ENCODE measurements at regions not wholly inside any gene's neighbourhood (a gene's known extent, or its start where the extent isn't known, plus 50 kb on each side); places are given as distances from the start of the nearest gene placed in this dataset.

- DNase-seq, result no peak
Measured at GRCh38 chr15:31842532-31843195, 187.7 kb upstream of the CHRNA7 start.

GRCh38 chr15:31843426-31844055, 186.8 kb upstream of the CHRNA7 start:
- no peak for DNase-seq

DNA sequence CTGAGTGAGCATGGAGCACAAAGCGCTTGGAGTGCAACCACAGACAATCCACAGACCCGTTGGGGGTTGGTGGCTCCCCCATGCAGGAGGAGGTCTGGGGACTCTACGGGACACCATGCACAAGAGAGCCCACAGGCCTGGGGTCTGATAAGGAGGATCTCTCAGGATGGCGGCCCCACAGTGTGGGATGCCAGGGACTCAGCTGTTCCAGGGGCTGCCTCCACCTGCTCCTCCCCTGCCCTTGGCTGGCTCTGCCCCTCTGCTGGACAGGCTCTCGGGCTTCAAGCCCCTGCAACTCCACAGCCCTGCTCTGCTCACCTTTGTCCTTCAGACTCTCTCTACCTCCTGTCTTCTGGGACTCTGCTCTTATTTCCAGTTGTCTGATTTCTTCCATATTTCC, 184.5 kb upstream of the CHRNA7 start:
- DNase-seq, result no peak

DNA sequence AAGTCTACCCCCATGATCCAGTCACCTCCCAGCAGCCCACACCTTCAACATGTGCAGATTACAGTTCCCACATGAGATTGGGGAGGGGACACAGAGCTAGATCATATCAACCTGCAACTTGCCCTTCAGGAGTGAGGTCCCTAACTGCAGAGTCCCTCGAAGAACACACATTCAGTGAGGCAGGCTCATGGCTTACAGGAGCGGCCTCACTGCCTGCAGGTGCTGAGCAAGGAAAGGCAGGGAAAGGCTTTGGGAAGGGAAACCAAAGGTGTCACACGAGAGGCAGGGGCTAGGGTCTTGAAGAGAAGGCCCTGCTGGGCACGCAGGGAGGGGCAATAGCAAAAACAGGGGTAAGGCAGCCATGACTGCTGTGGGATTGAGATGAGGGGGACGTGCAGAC, 182.4 kb upstream of the CHRNA7 start:
- no peak for DNase-seq

DNA sequence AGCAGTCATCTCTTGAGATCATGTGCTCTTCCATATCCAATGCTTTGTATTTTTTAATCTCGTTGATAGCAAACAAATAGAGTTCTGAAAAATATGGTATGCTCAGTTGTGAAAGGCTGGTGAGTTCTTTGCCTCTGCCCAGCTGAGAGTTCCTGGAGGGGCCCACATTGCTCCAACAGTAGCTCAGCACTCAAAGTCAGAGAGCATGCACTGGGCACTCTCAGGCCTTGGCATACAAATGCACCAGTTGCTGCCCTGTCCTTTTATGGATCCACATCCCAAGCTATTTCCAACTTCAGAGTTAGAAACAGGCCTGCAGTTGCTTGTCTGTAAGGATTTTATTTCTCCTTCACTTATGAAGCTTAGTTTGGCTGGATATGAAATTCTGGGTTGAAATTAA, 181.7 kb upstream of the CHRNA7 start:
- DNase-seq, result no peak

DNA sequence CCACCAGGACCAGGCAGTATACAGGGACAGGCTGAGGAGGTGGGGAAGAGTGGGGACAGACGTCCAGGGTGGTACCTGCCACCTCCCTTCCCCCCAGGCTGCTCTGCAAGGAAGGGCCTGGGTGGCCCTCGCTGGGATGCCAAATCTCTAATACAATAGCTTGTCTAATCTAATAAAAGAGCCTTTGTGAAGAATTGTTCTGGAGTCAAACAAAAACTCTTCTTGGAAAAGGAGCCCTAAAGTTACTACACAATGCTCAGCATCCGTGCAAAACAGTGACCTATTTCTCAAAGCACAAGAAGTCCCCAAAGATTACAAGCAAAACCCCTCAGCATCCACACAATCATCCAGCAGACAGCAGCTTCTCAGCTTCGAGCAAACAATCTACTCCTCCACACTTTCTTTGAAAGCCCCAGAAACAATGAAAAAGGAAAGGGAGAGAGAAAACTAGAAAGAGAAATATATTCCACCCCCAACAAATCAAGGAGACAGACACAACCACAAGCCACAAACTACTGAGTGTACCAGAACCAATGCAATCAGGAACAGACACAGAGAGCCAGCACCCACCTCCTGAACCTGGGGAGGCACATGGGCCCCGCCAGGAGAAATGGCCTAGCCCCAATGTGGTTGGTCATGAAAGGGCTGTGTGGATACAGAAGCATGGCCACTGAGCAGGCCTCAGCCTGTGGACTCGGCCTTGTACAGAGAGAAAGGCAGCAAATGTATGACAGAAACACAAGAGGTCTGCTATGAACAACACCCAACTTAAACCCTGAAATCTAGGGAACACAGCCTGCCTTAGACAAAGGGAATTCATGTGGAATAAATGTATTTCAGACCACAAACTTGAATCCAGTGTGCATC, 177.1 kb upstream of the CHRNA7 start:
- no peak for DNase-seq

DNA sequence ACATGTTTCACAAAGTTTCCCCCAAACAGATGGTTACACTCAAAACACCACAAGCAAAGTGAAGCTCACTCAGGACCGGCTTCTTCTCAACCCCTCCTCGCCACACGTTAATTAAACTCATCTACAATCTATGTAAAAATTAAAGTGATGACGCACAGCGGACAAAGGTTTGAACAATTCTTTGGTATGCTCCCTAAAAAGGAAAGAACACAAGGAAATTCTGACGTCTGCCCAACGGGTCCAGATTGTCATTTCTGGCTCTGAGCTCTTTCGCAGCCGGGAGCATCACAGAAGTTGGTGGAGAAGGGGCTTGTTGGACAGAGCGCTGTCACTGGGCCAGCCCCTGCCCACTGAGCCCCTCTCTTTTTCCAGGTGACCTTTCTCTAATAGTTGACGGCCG, 173.7 kb upstream of the CHRNA7 start:
- no peak for DNase-seq

- no peak for DNase-seq
Measured at GRCh38 chr15:31857194-31857593, 173.1 kb upstream of the CHRNA7 start.

- no peak for DNase-seq
Measured at GRCh38 chr15:31858026-31858425, 172.3 kb upstream of the CHRNA7 start.

DNA sequence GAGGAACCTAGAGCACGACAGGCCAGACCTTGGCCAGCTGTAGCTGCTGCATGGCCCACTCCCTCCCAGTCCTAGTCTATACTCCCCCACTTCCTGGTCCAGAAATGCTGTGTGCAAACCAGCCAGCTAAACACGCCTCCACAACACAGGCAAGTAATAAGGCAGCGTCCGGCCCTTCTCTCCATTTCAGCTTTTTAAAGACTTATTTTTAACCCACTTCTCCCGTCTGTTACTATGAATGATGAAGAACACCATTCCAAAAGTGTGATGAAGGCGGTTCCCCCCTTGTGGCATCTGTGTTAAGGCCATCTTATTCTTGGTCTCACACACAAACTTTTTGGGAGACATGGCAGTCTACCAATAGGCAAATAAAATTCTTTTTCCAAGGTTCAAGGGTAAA, 164.1 kb upstream of the CHRNA7 start:
- no peak for DNase-seq

GRCh38 chr15:31867536-31868442, 162.5 kb upstream of the CHRNA7 start:
- DNase-seq, result peak; percentile 52

GRCh38 chr15:31869686-31870307, 160.5 kb upstream of the CHRNA7 start:
- DNase-seq, result peak; percentile 13

GRCh38 chr15:31870328-31871165, 159.8 kb upstream of the CHRNA7 start, which contains the start of gene OTUD7A:
TSS of gene OTUD7A (minus strand) at chr15:31870673.
- DNase-seq, result peak; percentile 86

- no peak for DNase-seq
Measured at GRCh38 chr15:31871166-31871886, 159.0 kb upstream of the CHRNA7 start.

- no peak for DNase-seq
Measured at GRCh38 chr15:31871887-31872281, 158.4 kb upstream of the CHRNA7 start.

DNA sequence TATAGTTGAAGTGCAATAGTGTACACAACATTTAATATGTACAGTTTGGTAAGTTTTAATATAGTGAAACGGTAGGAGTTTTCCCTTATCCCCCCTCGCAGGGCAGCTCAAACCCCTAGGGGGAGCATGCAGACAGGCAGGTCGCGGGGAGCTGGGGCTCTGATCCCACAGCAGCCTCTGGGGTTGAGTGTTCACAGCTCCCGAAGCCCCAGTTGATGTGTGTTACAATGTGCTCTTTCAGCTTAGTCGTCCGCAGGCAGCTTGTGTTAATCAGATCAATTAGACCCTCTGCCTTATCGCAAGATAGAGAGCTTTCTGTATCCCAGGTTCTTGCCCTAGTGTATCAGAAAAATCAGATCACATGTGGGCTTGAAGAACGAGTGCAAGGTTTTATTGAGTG, 143.1 kb upstream of the CHRNA7 start:
- no peak for DNase-seq

- DNase-seq, result no peak
Measured at GRCh38 chr15:31892513-31892912, 137.8 kb upstream of the CHRNA7 start.

DNA sequence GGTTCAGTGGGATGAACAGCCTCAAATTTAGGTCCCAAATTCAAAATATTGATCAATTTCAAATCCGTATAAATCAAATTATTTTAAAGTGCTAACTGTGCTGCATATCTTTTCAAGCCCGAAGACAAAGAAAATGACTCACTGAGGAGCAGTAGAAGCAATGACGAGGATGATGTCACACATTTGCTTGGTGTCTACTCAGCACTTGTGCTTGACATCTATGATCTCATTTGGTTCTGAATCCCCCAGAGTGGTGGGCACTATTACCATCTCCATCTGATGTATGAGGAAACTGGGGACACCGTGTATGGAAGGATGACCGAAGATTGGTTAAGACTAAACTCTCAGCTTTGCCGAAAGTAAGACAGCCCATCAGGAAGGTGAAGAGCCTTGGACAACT, 136.5 kb upstream of the CHRNA7 start:
- no peak for DNase-seq

- DNase-seq, result no peak
Measured at GRCh38 chr15:31897746-31898145, 132.6 kb upstream of the CHRNA7 start.

- DNase-seq, result no peak
Measured at GRCh38 chr15:31901501-31901900, 128.8 kb upstream of the CHRNA7 start.

Measured in fibroblast of skin of scalp (primary cell).